AG04450 (cell line): ENCODE measurements at regions not wholly inside any gene's neighbourhood (a gene's known extent, or its start where the extent isn't known, plus 50 kb on each side); places are given as distances from the start of the nearest gene placed in this dataset.
"Not testable (repeated sequence)": the region's sequence is repeated elsewhere in the genome, so short reads cannot be mapped to it uniquely, and the experiment has no call there.

Experiments
- CTCF ChIA-PET: fragments of 300-600, 350-600 bp; formaldehyde crosslinking; extraction: SDS; loops from one replicate; lab custom pipeline; 2022; ENCODE audit warnings: antibody characterized with exemption, inconsistent platforms; lab: Charles Lee
- POLR2A ChIA-PET: fragments of 350-600 bp; formaldehyde crosslinking; extraction: SDS; loops from one replicate; lab custom pipeline; 2021; ENCODE audit warnings: antibody characterized with exemption, inconsistent platforms; lab: Yijun Ruan, JAX
- DNase-seq: peaks from one replicate; pipeline ENCODE4 v3.0.0-alpha.2; 2011; ENCODE audit warnings: low read depth, low spot score
- H3K27ac ChIP-seq: one replicate; pipeline ENCODE4 v1.5.1; 2012; ENCODE audit warnings: low read depth, low read length, control low read depth
- H3K27me3 ChIP-seq: one replicate; pipeline ENCODE4 v1.6.0; 2012; ENCODE audit warnings: low read length; ENCODE audit not compliant: control insufficient read depth, insufficient read depth
- H3K4me3 ChIP-seq: 2 replicates; pipeline ENCODE4 v1.5.1; 2011; ENCODE audit warnings: mild to moderate bottlenecking, low read depth, low read length, control low read depth
- H3K9me3 ChIP-seq: 2 replicates; pipeline ENCODE4 v1.5.1; 2012; ENCODE audit warnings: low read length; ENCODE audit not compliant: control insufficient read depth, insufficient read depth
- CTCF ChIP-seq: IDR thresholded peaks from 2 replicates; pipeline ENCODE4 v1.5.1; 2011; ENCODE audit warnings: low read depth, low read length, control low read depth, inconsistent platforms

DNA sequence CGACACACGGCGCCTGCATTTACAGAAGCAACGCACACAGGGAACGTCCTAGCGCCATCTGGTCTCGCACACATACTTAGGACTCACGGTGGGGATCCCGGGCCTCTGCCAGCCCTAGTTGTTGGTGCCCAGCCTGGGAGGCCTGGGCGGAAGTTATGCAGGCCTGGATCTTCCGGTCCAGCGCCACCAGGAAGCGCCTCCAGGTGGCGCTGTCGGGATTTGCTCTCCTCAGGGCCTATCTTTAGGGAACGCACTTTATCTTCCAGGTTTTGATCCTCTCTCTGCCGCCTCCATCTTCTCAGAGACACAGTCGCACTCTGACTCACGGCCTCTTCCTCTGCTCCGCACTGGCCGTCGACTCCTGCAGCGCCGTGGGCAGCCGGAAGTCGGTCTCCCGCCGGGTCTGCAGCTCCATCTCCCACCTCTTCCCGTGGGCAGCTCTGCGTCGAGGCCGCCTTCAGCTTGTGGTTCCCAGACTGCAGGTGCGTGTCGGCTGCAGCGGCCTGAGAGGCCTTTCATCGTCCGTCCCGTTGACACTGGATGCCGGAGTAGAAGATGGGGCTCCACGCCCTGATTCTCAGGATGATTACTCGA lies 760.4 kb downstream of the TMEM121 start:
- no peak for TF ChIP-seq CTCF

GRCh38 chr14:106287506-106287905 lies 761.1 kb downstream of the TMEM121 start:
- CTCF ChIA-PET = no interaction called here
- no peak overlapping the region for H3K27ac ChIP-seq
- TF ChIP-seq CTCF = no peak

More for the DNA sequence above, 760.4 kb downstream of the TMEM121 start:
- no peaks in the 10 kb centered on the region for H3K27me3 ChIP-seq
- no peak for DNase-seq
- ChIA-PET POLR2A (no interaction called here), CTCF (no interaction called here)
- peaks cover 45% of the 10 kb centered on the region for H3K9me3 ChIP-seq
- no peak overlapping the region for H3K4me3 ChIP-seq
- no peak overlapping the region for H3K27ac ChIP-seq

GRCh38 chr14:106291626-106292025 lies 765.2 kb downstream of the TMEM121 start:
- DNase-seq = no peak
- H3K27ac ChIP-seq = no peak overlapping the region
- no peak overlapping the region for H3K4me3 ChIP-seq
- ChIA-PET CTCF (no interaction called here), POLR2A (no interaction called here)
- H3K9me3 ChIP-seq = peaks cover 39% of the 10 kb centered on the region
- TF ChIP-seq CTCF = no peak
- no peaks in the 10 kb centered on the region for H3K27me3 ChIP-seq

More at GRCh38 chr14:106287506-106287905, 761.1 kb downstream of the TMEM121 start:
- DNase-seq = no peak
- H3K4me3 ChIP-seq = no peak overlapping the region
- POLR2A ChIA-PET = no interaction called here
- no peaks in the 10 kb centered on the region for H3K27me3 ChIP-seq
- peaks cover 41% of the 10 kb centered on the region for H3K9me3 ChIP-seq

GRCh38 chr14:106294324-106294723 lies 767.9 kb downstream of the TMEM121 start:
- ChIA-PET POLR2A (no interaction called here), CTCF (no interaction called here)
- Histone ChIP-seq H3K27me3 (no peaks in the 10 kb centered on the region), H3K9me3 (peaks cover 18% of the 10 kb centered on the region), H3K27ac (no peak overlapping the region), H3K4me3 (no peak overlapping the region)
- TF ChIP-seq CTCF = no peak
- DNase-seq = no peak

DNA sequence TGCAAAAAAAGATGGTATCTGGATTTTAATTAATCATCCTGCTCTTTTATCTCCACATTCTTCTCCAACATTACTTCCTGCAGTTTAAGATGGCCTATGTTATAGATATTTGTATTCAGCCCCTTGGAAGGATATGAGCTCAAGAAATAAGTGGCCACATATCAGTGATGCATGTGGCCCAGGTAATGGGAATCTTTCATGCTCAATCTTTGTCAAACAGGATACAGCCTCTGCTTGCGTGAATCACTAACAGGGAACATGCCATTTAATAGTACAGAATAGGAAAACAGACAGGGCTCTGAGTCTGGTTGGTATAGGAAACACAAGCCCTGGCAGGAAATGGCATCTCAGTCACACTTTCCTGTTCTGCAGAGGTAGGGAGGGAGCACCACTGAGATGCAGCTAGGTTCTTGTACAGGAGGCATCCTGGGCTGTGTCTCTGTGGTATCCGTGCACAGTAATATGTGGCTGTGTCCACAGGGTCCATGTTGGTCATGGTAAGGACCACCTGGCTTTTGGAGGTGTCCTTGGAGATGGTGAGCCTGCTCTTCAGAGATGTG lies 774.6 kb downstream of the TMEM121 start:
- H3K4me3 ChIP-seq, H3K27ac ChIP-seq, CTCF ChIA-PET, POLR2A ChIA-PET, H3K27me3 ChIP-seq, H3K9me3 ChIP-seq, DNase-seq: not testable (repeated sequence)

DNA sequence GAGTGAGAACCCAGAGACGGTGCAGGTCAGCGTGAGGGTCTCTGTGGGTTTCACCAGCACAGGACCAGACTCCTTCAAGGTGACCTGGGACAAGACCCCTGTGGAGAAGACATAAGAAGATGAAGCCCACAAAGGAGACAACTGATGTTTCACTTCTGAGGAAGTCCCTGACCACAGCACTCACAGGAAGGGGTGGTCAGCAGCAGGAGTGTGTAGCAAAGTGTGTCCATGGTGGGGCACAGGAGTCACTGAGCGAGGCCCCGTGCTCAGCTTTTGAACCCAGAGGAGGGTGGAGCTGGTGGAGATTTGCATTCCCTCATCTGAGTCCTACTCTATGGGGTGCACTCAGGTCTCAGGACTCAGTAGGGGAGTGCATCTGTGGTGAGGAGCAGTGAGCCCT lies 775.2 kb downstream of the TMEM121 start:
- H3K4me3 ChIP-seq, POLR2A ChIA-PET, H3K9me3 ChIP-seq, H3K27ac ChIP-seq, H3K27me3 ChIP-seq, DNase-seq, CTCF ChIA-PET: not testable (repeated sequence)
